Adrenal gland (tissue), 9 donors: ENCODE measurements at regions not wholly inside any gene's neighbourhood (a gene's known extent, or its start where the extent isn't known, plus 50 kb on each side); places are given as distances from the start of the nearest gene placed in this dataset.

ENCODE experiments used
- DNase-seq, 7 donors: peaks; one replicate each; pipeline ENCODE4 v3.0.0-alpha.2; 2019 to 2020
- H3K27ac ChIP-seq, 5 donors: fragments of 200-600 bp; sonication (generic) in 4 of 5; 1 replicate in 3 of 5; 2 replicates in 2 of 5; pipeline versions ENCODE4 v1.5.1 to v1.8.0; 2016 to 2020; ENCODE audit warnings: mild to moderate bottlenecking in 1 of 5
- H3K27me3 ChIP-seq: fragments of 200-600 bp; 2 replicates; pipeline ENCODE4 v1.8.0; 2021
- H3K36me3 ChIP-seq, 2 donors: fragments of 200-600 bp; replicated peaks in 1 of 2; 1 replicate in 1 of 2; 2 replicates in 1 of 2; pipeline versions ENCODE4 v1.5.1 to v1.8.0; 2018 to 2022
- H3K4me1 ChIP-seq, 2 donors: fragments of 200-600 bp; replicated peaks in 1 of 2; 1 replicate in 1 of 2; 2 replicates in 1 of 2; pipeline versions ENCODE4 v1.5.1 to v1.8.0; 2018 to 2021
- H3K4me3 ChIP-seq, 4 donors: fragments of 200-600 bp; sonication (generic) in 3 of 4; one replicate each; pipeline ENCODE4 v1.5.1; 2016 to 2018
- H3K9me3 ChIP-seq, 3 donors: fragments of 200-600 bp; sonication (generic) in 1 of 3; replicated peaks in 1 of 3; 1 replicate in 2 of 3; 2 replicates in 1 of 3; pipeline versions ENCODE4 v1.5.1 to v1.8.0; 2016 to 2021
- CTCF ChIP-seq, 6 experiments: fragments of 450-650 bp in 4 of 6; fragments of 200-600 bp in 2 of 6; sonication (generic) in 1 of 6; IDR thresholded peaks; 1 replicate in 5 of 6; 2 replicates in 1 of 6; pipeline versions ENCODE4 v1.5.1 to v1.8.0; 2016 to 2021; ENCODE audit warnings: antibody characterized with exemption in 6 of 6, mild to moderate bottlenecking in 2 of 6, moderate library complexity in 1 of 6
- POLR2A ChIP-seq, 2 donors: fragments of 450-650 bp; IDR thresholded peaks; one replicate each; pipeline ENCODE4 v1.6.1; 2017; ENCODE audit warnings: antibody characterized with exemption in 2 of 2, mild to moderate bottlenecking in 2 of 2, moderate library complexity in 1 of 2
- WGBS, 4 donors: extraction: QIAGEN DNeasy Blood & Tissue Kit in 2 of 4; methylation state at CpG; one replicate each; pipeline versions ENCODE4 v1.1.5 to v1.1.7; 2013 to 2017; 5-methylcytosine and 5-hydroxymethylcytosine counted together
- intact Hi-C, 2 donors: fragments of 100-400 bp; cut with DNase I; formaldehyde crosslinking; loops; one replicate each; pipeline versions ENCODE4 v1.14.1 to v1.15.0; 2022 to 2023
- donor health status: healthy with polysubstance abuse.
- donor health status: Bipolar disorder and iron deficiency.
- donor health status: DM: yes; HTN: yes; CAD: no.
- donor health status: DM: no; HTN: no; CAD: no.
- donor health status: DM: no; HTN: no; CAD: no.

DNA sequence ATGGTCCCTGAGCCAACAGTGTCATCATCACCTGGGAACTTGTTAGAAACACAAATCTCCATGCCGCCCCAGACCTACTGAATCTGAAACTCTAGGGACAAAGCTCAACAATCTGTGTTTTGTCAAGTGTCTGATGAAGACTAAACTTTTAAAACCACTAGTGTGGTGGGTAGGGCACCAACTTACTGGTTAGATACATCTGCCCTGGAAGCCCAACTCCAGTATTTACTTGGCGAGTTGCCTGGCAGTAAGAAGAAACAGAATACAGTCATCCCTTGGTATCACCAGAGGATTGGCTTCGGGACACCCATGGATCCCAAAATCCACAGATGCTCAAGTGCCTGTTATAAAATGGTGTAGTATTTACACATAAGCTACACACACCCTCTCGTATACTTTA, 367.9 kb upstream of the DUSP10 start:
- Histone ChIP-seq H3K4me3 (no peak overlapping the region), H3K27ac (no peak overlapping the region), H3K4me1 (no peaks in the 10 kb centered on the region), H3K27me3 (no peaks in the 10 kb centered on the region), H3K9me3 (no peaks in the 10 kb centered on the region), H3K36me3 (no peaks in the 10 kb centered on the region)
- TF ChIP-seq CTCF (IDR thresholded peaks at IDR 0.05) (no peak), POLR2A (IDR thresholded peaks at IDR 0.05) (no peak)
- WGBS, 4 donors, result 84 to 96% (median 87%) methylated on average over 4 of the region's 4 CpGs
- intact Hi-C loops, result no loop called here
- no peak for DNase-seq

DNA sequence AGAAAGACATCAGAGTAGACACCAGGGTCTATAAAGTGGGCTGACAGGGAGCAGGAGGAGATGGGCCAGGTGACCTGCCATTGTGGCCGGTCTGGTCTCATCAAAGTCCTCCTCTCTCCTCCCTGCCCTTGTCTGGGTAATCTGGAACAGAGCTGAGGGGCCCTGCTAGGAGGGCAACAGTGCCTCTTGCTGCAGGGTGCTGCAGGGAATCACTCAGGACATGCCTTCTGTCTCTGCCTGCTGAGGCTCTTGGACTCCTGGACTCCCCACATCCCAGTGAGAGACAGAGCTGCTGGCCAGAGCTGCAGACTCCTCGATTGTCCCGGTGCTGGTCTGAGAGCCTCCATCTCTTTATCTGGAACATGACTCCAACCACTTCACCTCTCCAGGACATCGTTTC, 366.1 kb upstream of the DUSP10 start:
- no peak for DNase-seq
- Histone ChIP-seq H3K4me1 (no peaks in the 10 kb centered on the region), H3K36me3 (no peaks in the 10 kb centered on the region), H3K9me3 (no peaks in the 10 kb centered on the region), H3K27ac (no peak overlapping the region), H3K4me3 (no peak overlapping the region), H3K27me3 (no peaks in the 10 kb centered on the region)
- TF ChIP-seq POLR2A (IDR thresholded peaks at IDR 0.05) (no peak), CTCF (IDR thresholded peaks at IDR 0.05) (no peak)
- 71 to 85% (median 75%) methylated on average over 4 of the region's 4 CpGs for whole genome bisulfite sequencing, 4 donors
- intact Hi-C loops, result no loop called here

DNA sequence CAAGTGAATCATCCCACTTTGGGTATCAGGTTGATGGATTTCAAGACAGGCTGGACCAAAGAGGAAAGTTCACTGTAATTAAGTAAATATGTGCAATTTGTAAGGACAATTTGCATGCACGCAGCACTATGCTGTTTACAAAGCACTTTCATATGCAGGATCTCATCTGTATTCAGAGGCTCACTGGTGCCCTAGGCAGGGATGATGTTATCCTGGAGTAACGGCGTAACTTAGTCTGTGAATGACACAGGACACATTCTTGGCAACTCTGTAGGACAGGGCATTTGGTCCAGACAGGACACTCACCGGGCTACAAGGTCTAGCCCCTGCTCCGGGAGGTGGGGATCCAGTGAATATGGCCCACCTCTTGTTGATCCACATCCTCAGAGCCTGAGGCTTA, 365.4 kb upstream of the DUSP10 start:
- WGBS, 4 donors, result 77 to 89% (median 84%) methylated on average over 3 to 5 of the region's 5 CpGs
- intact Hi-C loops, result no loop called here

DNA sequence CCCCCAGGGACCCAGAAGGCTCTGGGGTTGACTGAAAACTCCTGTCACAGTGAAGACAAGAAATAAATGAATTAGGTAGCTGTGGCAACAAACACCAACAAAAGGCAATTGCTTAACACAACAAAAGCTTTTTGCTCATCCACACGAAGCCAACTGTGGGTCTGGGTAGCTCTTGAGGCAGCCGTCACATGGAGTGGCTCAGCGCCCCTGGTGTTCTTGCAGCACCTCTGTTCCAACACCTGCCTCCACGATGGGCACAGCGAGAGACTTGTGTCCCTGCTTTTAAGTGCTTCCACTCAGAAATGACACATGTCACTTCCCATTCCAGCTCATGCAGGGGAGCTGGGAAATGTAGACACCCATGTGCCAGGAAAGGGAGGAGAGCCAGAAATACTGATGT, 364.5 kb upstream of the DUSP10 start:
- no peak overlapping the region for H3K27ac ChIP-seq
- no peaks in the 10 kb centered on the region for H3K9me3 ChIP-seq
- TF ChIP-seq POLR2A (IDR thresholded peaks at IDR 0.05), result no peak
- TF ChIP-seq CTCF (IDR thresholded peaks at IDR 0.05), result no peak
- H3K4me1 ChIP-seq, result no peaks in the 10 kb centered on the region
- WGBS, 4 donors, result 46 to 77% (median 68%) methylated on average over 5 of the region's 5 CpGs
- H3K27me3 ChIP-seq, result peaks cover 3% of the 10 kb centered on the region
- intact Hi-C loops, result no loop called here
- no peaks in the 10 kb centered on the region for H3K36me3 ChIP-seq
- no peak for DNase-seq
- H3K4me3 ChIP-seq, result no peak overlapping the region

More for the DNA sequence above, 365.4 kb upstream of the DUSP10 start:
- no peaks in the 10 kb centered on the region for H3K9me3 ChIP-seq
- H3K4me3 ChIP-seq, result no peak overlapping the region
- peaks cover 3% of the 10 kb centered on the region for H3K27me3 ChIP-seq
- TF ChIP-seq POLR2A (IDR thresholded peaks at IDR 0.05) (no peak), CTCF (IDR thresholded peaks at IDR 0.05) (no peak)
- DNase-seq, result no peak
- H3K36me3 ChIP-seq, result no peaks in the 10 kb centered on the region
- H3K27ac ChIP-seq, result no peak overlapping the region
- H3K4me1 ChIP-seq, result no peaks in the 10 kb centered on the region
